Activated CD4-positive, alpha-beta T cell treated with anti-CD3 and anti-CD28 coated beads for 36 hours (primary cell): ENCODE measurements at regions not wholly inside any gene's neighbourhood (a gene's known extent, or its start where the extent isn't known, plus 50 kb on each side); places are given as distances from the start of the nearest gene placed in this dataset.

Source experiments
- ATAC-seq: fragments of 200-7000 bp; cut with Tn5 transposase; one replicate; pipeline ENCODE4 v1.10.0; 2021; ENCODE audit warnings: mild to moderate bottlenecking, moderate library complexity
- CTCF ChIA-PET: fragments of 350-600 bp; sonication (Branson Sonifier 250); formaldehyde crosslinking; loops from one replicate; lab custom pipeline; 2021; ENCODE audit warnings: antibody characterized with exemption; lab: Charles Lee
- POLR2A ChIA-PET: fragments of 350-600 bp; sonication (Branson Sonifier 250); formaldehyde crosslinking; loops from one replicate; lab custom pipeline; 2021; ENCODE audit warnings: antibody characterized with exemption, inconsistent platforms; lab: Charles Lee
- DNase-seq: peaks from one replicate; pipeline ENCODE4 v3.0.0-alpha.2; 2020
- H3K27ac Mint-ChIP-seq: one replicate; pipeline ENCODE4 v1.8.0; 2021; ENCODE audit warnings: mixed read lengths
- H3K27me3 Mint-ChIP-seq: one replicate; pipeline ENCODE4 v1.8.0; 2021; ENCODE audit warnings: mixed read lengths
- H3K36me3 Mint-ChIP-seq: one replicate; pipeline ENCODE4 v1.8.0; 2021; ENCODE audit warnings: low read depth, mixed read lengths
- H3K4me1 Mint-ChIP-seq: one replicate; pipeline ENCODE4 v1.8.0; 2021; ENCODE audit warnings: mixed read lengths
- H3K4me3 Mint-ChIP-seq: one replicate; pipeline ENCODE4 v1.8.0; 2021; ENCODE audit warnings: mild to moderate bottlenecking, moderate library complexity, mixed read lengths
- H3K9me3 Mint-ChIP-seq: one replicate; pipeline ENCODE4 v1.8.0; 2021; ENCODE audit warnings: low read depth, mixed read lengths
- intact Hi-C, 2 experiments: fragments of 100-400 bp; cut with DNase I in 1 of 2; cut with micrococcal nuclease in 1 of 2; formaldehyde crosslinking; loops; one replicate each; pipeline versions ENCODE4 v1.14.2 to v1.15.1; 2022 to 2024; cut with DNase I, micrococcal nuclease

DNA sequence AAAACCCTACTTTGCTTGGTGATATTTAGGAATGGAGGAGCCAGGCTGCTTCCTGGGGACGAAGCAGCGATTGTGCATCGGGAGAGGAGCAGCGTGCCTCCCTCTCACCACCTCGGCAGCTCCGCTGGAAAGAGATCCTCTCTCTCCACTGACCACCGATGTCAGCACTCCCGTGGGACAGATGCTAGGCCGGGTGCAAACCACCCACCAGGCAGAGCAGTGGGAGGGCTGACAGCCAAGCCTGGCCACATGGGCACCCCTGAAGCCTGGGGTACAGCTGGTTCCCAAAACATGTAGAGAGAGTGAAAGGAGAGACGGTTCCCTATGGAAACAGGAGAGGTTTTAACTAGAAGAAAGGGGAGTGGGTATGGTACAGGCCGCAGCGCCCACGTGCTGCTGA lies 220.0 kb downstream of the ANKRD60 start:
- Mint-ChIP-seq H3K4me3 (no peak overlapping the region), H3K36me3 (no peaks in the 10 kb centered on the region), H3K27ac (no peak overlapping the region), H3K27me3 (peaks cover 2% of the 10 kb centered on the region), H3K4me1 (no peaks in the 10 kb centered on the region), H3K9me3 (no peaks in the 10 kb centered on the region)
- DNase-seq (no peak), ATAC-seq (no peak)
- ChIA-PET CTCF (interaction anchor here (0.8 kb wide), 1 partner anchor 678 kb away, joined by 3 read pairs; no protein-coding TSS in a partner anchor), POLR2A (no interaction called here)
- intact Hi-C loops: no loop called here

DNA sequence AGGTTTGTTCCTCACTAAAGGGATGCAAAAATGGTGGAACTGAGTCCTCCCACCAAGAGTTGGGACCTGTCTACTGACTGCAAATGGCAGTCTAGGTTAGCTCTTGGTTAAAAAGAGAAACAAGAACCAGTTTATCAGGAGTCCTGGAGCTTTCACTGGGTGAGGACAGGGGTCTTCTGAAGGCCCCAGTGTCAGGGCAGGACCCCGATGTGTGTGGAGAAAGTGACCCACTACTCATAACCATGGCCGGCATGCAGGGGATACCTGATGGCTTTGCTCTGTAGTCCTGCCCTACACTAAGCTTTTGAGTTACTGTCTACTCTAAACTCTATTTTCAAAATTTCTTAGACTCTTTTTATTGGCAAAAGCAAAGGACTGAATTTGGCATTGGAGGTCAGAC lies 220.5 kb downstream of the ANKRD60 start:
- ChIA-PET POLR2A (no interaction called here), CTCF (interaction anchor here (0.8 kb wide), 1 partner anchor 678 kb away, joined by 3 read pairs; no protein-coding TSS in a partner anchor)
- no peak overlapping the region for H3K27ac Mint-ChIP-seq
- peaks cover 2% of the 10 kb centered on the region for H3K27me3 Mint-ChIP-seq
- H3K36me3 Mint-ChIP-seq: no peaks in the 10 kb centered on the region
- H3K4me3 Mint-ChIP-seq: no peak overlapping the region
- DNase-seq (no peak), ATAC-seq (no peak)
- no peaks in the 10 kb centered on the region for H3K4me1 Mint-ChIP-seq
- intact Hi-C loops: no loop called here
- no peaks in the 10 kb centered on the region for H3K9me3 Mint-ChIP-seq

DNA sequence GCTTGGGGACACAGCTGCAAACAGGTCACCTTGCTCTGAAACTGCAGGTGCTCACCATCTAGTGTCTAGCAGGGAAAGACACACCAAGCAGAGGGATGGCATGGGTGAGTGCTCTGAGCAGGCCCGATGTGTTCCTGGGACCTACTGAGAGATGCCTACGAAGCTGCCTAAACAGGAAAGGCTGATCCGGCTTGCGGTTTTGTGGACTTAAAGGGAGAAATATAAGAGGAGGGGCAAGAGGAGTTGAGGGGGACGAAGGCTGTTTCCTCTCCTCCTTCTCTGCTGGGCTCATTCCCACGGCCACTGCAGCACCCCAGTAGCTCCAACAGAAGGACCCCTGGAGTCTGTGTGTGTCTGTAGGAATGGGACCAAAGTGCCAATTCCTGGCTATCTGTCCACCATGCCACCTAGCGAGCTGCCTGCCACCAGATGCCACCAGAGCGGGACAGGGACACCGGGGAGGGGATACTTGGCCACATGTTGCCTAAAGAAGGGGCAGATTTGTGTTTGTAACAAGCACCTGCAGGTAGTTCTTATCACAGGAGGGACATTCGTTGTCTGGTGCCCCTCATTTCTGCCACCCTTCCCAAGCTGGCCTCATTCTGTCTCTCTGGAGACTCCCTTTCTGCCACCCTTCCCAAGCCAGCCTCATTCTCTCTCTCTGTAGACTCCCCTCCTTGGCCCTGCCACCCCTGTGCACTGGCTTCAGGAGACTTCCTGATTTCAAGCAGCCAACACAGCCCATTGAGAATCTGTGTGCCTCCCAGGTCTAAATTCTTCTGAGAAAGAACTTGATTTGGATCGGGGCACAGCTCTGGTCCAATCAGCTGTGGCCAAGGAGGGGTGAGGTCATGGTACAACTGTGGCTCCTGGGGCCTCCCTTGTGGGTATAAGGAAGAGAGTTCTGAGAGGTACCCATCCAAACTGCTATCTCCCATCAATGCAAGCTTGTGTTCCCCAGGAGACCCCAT lies 221.8 kb downstream of the ANKRD60 start:
- ATAC-seq: no peak
- no peak for DNase-seq
- H3K27me3 Mint-ChIP-seq: peaks cover 2% of the 10 kb centered on the region
- ChIA-PET CTCF (interaction anchor here (0.8 to 1.1 kb wide), 2 partner anchors 8 to 410 kb away, joined by 3 read pairs; no protein-coding TSS in a partner anchor), POLR2A (no interaction called here)
- H3K4me1 Mint-ChIP-seq: no peaks in the 10 kb centered on the region
- H3K36me3 Mint-ChIP-seq: no peaks in the 10 kb centered on the region
- H3K9me3 Mint-ChIP-seq: no peaks in the 10 kb centered on the region
- intact Hi-C loops: no loop called here
- H3K27ac Mint-ChIP-seq: no peak overlapping the region
- no peak overlapping the region for H3K4me3 Mint-ChIP-seq

DNA sequence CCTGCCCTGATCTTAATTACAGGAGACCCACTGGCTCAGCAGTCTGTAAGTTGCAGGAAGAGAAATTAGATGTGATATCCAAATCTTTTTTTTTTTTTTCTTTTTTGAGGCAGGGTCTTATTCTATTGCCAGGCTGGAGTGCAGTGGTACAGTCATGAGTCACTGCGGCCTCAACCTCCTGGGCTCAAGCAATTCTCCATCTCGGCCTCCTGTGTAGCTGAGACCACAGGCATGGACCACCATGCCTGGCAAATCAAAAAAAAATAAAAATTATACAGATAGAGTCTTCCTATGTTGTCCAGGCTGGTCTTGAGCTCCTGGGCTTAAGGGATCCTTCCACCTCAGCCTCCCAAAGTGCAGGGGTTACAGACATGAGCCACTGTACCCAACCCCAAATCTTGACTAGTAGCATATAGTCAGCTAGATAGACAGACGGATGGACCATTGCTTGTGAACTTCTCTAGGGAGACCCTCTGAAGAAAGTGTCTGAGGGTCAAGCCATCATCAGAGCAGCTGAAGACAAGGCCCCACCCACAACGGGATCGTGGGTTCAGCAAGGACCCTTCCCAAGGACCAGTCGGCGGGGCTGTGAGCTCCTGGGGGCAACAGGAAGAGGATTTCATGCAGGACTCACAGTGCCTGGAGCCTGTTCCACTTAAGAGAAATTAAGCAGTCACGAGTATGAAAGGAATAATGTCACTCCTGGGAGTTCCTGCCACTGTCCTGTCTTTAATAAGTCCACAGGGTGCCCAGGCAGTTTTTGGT lies 222.7 kb downstream of the ANKRD60 start:
- Mint-ChIP-seq H3K36me3 (no peaks in the 10 kb centered on the region), H3K27me3 (peaks cover 2% of the 10 kb centered on the region), H3K4me3 (no peak overlapping the region), H3K9me3 (no peaks in the 10 kb centered on the region), H3K27ac (no peak overlapping the region), H3K4me1 (no peaks in the 10 kb centered on the region)
- DNase-seq (no peak), ATAC-seq (no peak)
- intact Hi-C loops: no loop called here
- CTCF ChIA-PET: interaction anchor here (0.8 kb wide), 1 partner anchor 9 kb away, joined by 3 read pairs; no protein-coding TSS in a partner anchor
- POLR2A ChIA-PET: no interaction called here

- Mint-ChIP-seq H3K4me1 (no peaks in the 10 kb centered on the region), H3K9me3 (no peaks in the 10 kb centered on the region), H3K4me3 (no peak overlapping the region), H3K27me3 (peaks cover 2% of the 10 kb centered on the region), H3K27ac (no peak overlapping the region), H3K36me3 (no peaks in the 10 kb centered on the region)
- intact Hi-C loops: no loop called here
- ATAC-seq (no peak), DNase-seq (no peak)
- ChIA-PET CTCF (no interaction called here), POLR2A (no interaction called here)
These were observed 223.6 kb downstream of the ANKRD60 start for GRCh38 chr20:58004900-58005299.

GRCh38 chr20:58004146-58004545 lies 224.3 kb downstream of the ANKRD60 start:
- Mint-ChIP-seq H3K4me1 (peaks cover 4% of the 10 kb centered on the region), H3K36me3 (no peaks in the 10 kb centered on the region), H3K27me3 (peaks cover 4% of the 10 kb centered on the region), H3K9me3 (no peaks in the 10 kb centered on the region), H3K27ac (no peak overlapping the region), H3K4me3 (no peak overlapping the region)
- DNase-seq (no peak), ATAC-seq (no peak)
- CTCF ChIA-PET: interaction anchor here (0.6 kb wide), 1 partner anchor 152 kb away, joined by 3 read pairs; no protein-coding TSS in a partner anchor
- intact Hi-C loops: no loop called here
- POLR2A ChIA-PET: no interaction called here

GRCh38 chr20:58003525-58003924 lies 224.9 kb downstream of the ANKRD60 start:
- intact Hi-C loops: no loop called here
- POLR2A ChIA-PET: no interaction called here
- Mint-ChIP-seq H3K4me1 (peaks cover 10% of the 10 kb centered on the region), H3K9me3 (no peaks in the 10 kb centered on the region), H3K4me3 (no peak overlapping the region), H3K27ac (no peak overlapping the region), H3K36me3 (no peaks in the 10 kb centered on the region), H3K27me3 (peaks cover 7% of the 10 kb centered on the region)
- ATAC-seq (no peak), DNase-seq (no peak)
- CTCF ChIA-PET: interaction anchor here (0.6 kb wide), 1 partner anchor 151 kb away, joined by 3 read pairs; no protein-coding TSS in a partner anchor

DNA sequence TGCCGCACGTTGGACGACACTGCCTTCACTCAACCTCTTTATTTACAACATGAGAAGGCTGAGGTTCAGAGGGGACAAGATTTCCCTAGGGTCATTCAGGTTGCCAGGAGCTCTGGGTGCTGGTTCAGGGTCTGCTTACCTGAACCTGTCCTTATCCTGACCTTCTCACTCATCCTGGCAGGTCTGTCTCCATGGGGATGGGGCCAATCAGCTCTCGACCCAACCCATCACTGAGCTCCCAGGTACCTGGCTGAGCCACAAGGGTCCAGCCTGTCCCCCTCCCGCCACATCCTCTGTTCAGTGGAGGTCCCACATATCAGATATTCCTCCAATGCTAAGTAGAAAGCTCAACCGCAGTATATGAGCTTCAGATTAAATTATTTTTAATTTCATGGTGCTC lies 225.6 kb downstream of the ANKRD60 start:
- CTCF ChIA-PET: no interaction called here
- Mint-ChIP-seq H3K4me1 (peaks cover 10% of the 10 kb centered on the region), H3K36me3 (no peaks in the 10 kb centered on the region), H3K9me3 (no peaks in the 10 kb centered on the region), H3K27ac (no peak overlapping the region), H3K4me3 (no peak overlapping the region), H3K27me3 (peaks cover 9% of the 10 kb centered on the region)
- POLR2A ChIA-PET: no interaction called here
- intact Hi-C loops: no loop called here
- no peak for ATAC-seq
- no peak for DNase-seq

DNA sequence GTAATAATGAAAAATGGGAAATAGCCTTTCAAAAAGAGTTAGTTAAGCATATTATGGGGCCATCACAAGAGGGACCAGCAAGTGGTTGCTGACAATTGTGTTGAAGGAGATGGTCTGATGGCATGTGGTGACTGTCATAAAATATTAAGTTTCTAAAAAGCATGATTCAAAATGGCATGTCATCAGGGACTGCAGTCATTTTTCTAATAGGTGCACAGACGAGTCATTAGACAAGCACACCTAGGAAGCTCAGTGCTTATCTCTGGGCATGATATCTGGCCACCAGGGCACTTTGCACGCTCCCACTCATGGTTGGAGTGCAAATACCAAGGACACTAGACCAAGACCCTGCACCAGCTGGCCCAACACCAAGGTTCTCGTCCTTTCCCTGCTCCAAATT lies 226.5 kb downstream of the ANKRD60 start:
- Mint-ChIP-seq H3K4me1 (peaks cover 14% of the 10 kb centered on the region), H3K9me3 (no peaks in the 10 kb centered on the region), H3K36me3 (no peaks in the 10 kb centered on the region), H3K27me3 (peaks cover 15% of the 10 kb centered on the region), H3K27ac (no peak overlapping the region), H3K4me3 (no peak overlapping the region)
- ATAC-seq (no peak), DNase-seq (no peak)
- ChIA-PET POLR2A (no interaction called here), CTCF (no interaction called here)
- intact Hi-C loops: no loop called here

DNA sequence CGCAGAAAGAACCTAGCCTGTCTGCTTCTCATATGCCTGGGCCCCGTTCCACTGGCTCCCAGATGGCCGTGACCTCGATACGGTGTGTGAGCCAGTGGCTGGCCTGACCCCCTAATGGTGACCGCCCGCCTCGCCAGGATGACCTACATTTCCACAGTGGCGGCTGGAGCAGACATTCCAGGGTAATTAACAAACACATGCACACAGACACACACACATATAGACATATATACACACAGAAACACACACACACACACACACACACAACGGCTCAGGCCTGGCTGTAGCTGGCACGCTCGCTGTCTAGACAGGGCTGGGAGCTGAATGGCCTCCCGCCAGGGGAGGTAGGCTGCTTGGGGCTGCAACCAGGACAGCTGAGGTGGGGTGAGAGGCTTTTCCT lies 227.1 kb downstream of the ANKRD60 start:
- ATAC-seq (no peak), DNase-seq (no peak)
- CTCF ChIA-PET: no interaction called here
- Mint-ChIP-seq H3K27me3 (peaks cover 15% of the 10 kb centered on the region), H3K36me3 (no peaks in the 10 kb centered on the region), H3K9me3 (no peaks in the 10 kb centered on the region), H3K4me3 (no peak overlapping the region), H3K4me1 (peaks cover 14% of the 10 kb centered on the region), H3K27ac (no peak overlapping the region)
- POLR2A ChIA-PET: no interaction called here
- intact Hi-C loops: no loop called here

- CTCF ChIA-PET: no interaction called here
- DNase-seq (no peak), ATAC-seq (no peak)
- Mint-ChIP-seq H3K27ac (no peak overlapping the region), H3K27me3 (peaks cover 15% of the 10 kb centered on the region), H3K4me1 (peaks cover 14% of the 10 kb centered on the region), H3K4me3 (no peak overlapping the region), H3K9me3 (no peaks in the 10 kb centered on the region), H3K36me3 (no peaks in the 10 kb centered on the region)
- POLR2A ChIA-PET: no interaction called here
- intact Hi-C loops: no loop called here
These were observed 227.6 kb downstream of the ANKRD60 start for GRCh38 chr20:58000861-58001260.
